H1 (cell line): ENCODE measurements at regions not wholly inside any gene's neighbourhood (a gene's known extent, or its start where the extent isn't known, plus 50 kb on each side); places are given as distances from the start of the nearest gene placed in this dataset.

ENCODE experiments used
- CREB1 ChIP-seq: IDR thresholded peaks from 2 replicates; pipeline ENCODE4 v1.6.1; 2012; ENCODE audit warnings: inconsistent platforms
- CTCF ChIP-seq, 3 experiments: IDR thresholded peaks; 1 replicate in 2 of 3; 2 replicates in 1 of 3; pipeline versions ENCODE4 v1.5.1 to v1.6.1; 2011; ENCODE audit warnings: low read length in 3 of 3, mild to moderate bottlenecking in 3 of 3, inconsistent platforms in 2 of 3, low read depth in 1 of 3, moderate library complexity in 1 of 3; ENCODE audit not compliant: insufficient read depth in 1 of 3; ENCODE audit errors: control extremely low read depth in 1 of 3
- EGR1 ChIP-seq: IDR thresholded peaks from 2 replicates; pipeline ENCODE4 v1.6.1; 2011; ENCODE audit warnings: low read depth, low read length, borderline replicate concordance
- EP300 ChIP-seq, 2 experiments: IDR thresholded peaks; 1 replicate in 1 of 2; 2 replicates in 1 of 2; pipeline ENCODE4 v1.6.1; 2011 to 2012; ENCODE audit warnings: low read depth in 2 of 2, low read length in 2 of 2, mild to moderate bottlenecking in 2 of 2, borderline replicate concordance in 1 of 2, inconsistent platforms in 1 of 2, moderate library complexity in 1 of 2
- HDAC6 ChIP-seq: IDR thresholded peaks from one replicate; pipeline ENCODE4 v1.7.1; 2012; ENCODE audit warnings: low read depth, mild to moderate bottlenecking, inconsistent platforms, low read length, moderate library complexity
- JUN ChIP-seq: IDR thresholded peaks from 2 replicates; pipeline ENCODE4 v1.6.1; 2011; ENCODE audit warnings: low read depth, mild to moderate bottlenecking, improper control_type of control experiment, low read length
- KDM1A ChIP-seq: fragments of 200-600, 300-600 bp; sonication (generic); IDR thresholded peaks from 2 replicates; pipeline ENCODE4 v1.7.1; 2016; ENCODE audit warnings: mild to moderate bottlenecking, low read length, borderline replicate concordance
- POLR2A ChIP-seq, 2 experiments: IDR thresholded peaks; 1 replicate in 1 of 2; 2 replicates in 1 of 2; pipeline ENCODE4 v1.6.1; 2011; ENCODE audit warnings: low read depth in 2 of 2, low read length in 2 of 2, mild to moderate bottlenecking in 2 of 2; ENCODE audit errors: control extremely low read depth in 1 of 2
- RAD21 ChIP-seq, 2 experiments: IDR thresholded peaks in 1 of 2; conservative IDR thresholded peaks in 1 of 2; 2 replicates each; pipeline ENCODE4 v1.6.1; 2011; ENCODE audit warnings: low read depth in 2 of 2, low read length in 2 of 2, improper control_type of control experiment in 1 of 2, inconsistent platforms in 1 of 2, mild to moderate bottlenecking in 1 of 2, moderate library complexity in 1 of 2
- RFX5 ChIP-seq: IDR thresholded peaks from 2 replicates; pipeline ENCODE4 v1.6.1; 2011; ENCODE audit warnings: low read depth, low read length, improper control_type of control experiment, borderline replicate concordance
- RNF2 ChIP-seq: fragments of 200-900, 300-1000 bp; sonication (generic); IDR thresholded peaks from 2 replicates; pipeline ENCODE4 v1.7.1; 2016; ENCODE audit warnings: borderline replicate concordance, low read depth, mild to moderate bottlenecking, antibody characterized with exemption, low read length; ENCODE audit not compliant: poor library complexity, severe bottlenecking; ENCODE audit errors: missing control alignments
- TAF1 ChIP-seq: IDR thresholded peaks from 2 replicates; pipeline ENCODE4 v1.6.1; 2011; ENCODE audit warnings: mild to moderate bottlenecking, low read depth, low read length
- YY1 ChIP-seq: IDR thresholded peaks from 2 replicates; pipeline ENCODE4 v1.6.1; 2011; ENCODE audit warnings: low read depth, mild to moderate bottlenecking, low read length

GRCh38 chr4:65924843-65925242 is 254.6 kb upstream of the EPHA5 start:
- TF ChIP-seq CTCF (IDR thresholded peaks at IDR 0.05; ENCODE audit: control extremely low read depth in 1 of 3, insufficient read depth in 1 of 3, low read depth in 1 of 3, low read length in 3 of 3) (no peak), POLR2A (IDR thresholded peaks at IDR 0.05; ENCODE audit: control extremely low read depth in 1 of 2, low read depth in 2 of 2, low read length in 2 of 2) (no peak), CREB1 (no peak), RNF2 (no peak), EP300 (IDR thresholded peaks at IDR 0.05; ENCODE audit: borderline replicate concordance in 1 of 2, low read depth in 2 of 2, low read length in 2 of 2) (no peak), TAF1 (no peak), KDM1A (no peak), HDAC6 (no peak), RFX5 (no peak), YY1 (no peak), JUN (no peak), EGR1 (no peak), RAD21 (IDR thresholded peaks at IDR 0.05 in 1 of 2, conservative IDR thresholded peaks at IDR 0.05 in 1 of 2; ENCODE audit: low read depth in 2 of 2, low read length in 2 of 2) (no peak)
